ENCODE measurements at regions not wholly inside any gene's neighbourhood (a gene's known extent, or its start where the extent isn't known, plus 50 kb on each side); places are given as distances from the start of the nearest gene placed in this dataset.

- Histone ChIP-seq H3K4me1 (ENCODE audit: control insufficient read depth in 1 of 2, low read depth in 2 of 2) (no peaks in the 10 kb centered on the region), H3K27ac (no peak overlapping the region), H3K4me3 (no peak overlapping the region), H3K9me3 (no peaks in the 10 kb centered on the region), H3K27me3 (replicated peaks; ENCODE audit: insufficient read depth) (no peaks in the 10 kb centered on the region), H3K36me3 (no peaks in the 10 kb centered on the region)
- DNase-seq (ENCODE audit: low spot score) (no peak), ATAC-seq (ENCODE audit: insufficient number of reproducible peaks, low FRiP score, low read depth) (no peak)
- TF ChIP-seq CTCF (IDR thresholded peaks at IDR 0.05): no peak
Measured at GRCh38 chr4:43560047-43560446, 667.5 kb downstream of the GRXCR1 start.

- no peak for TF ChIP-seq CTCF (IDR thresholded peaks at IDR 0.05)
- Histone ChIP-seq H3K36me3 (no peaks in the 10 kb centered on the region), H3K27ac (no peak overlapping the region), H3K4me1 (ENCODE audit: control insufficient read depth in 1 of 2, low read depth in 2 of 2) (no peaks in the 10 kb centered on the region), H3K4me3 (no peak overlapping the region), H3K9me3 (no peaks in the 10 kb centered on the region), H3K27me3 (replicated peaks; ENCODE audit: insufficient read depth) (no peaks in the 10 kb centered on the region)
- ATAC-seq (ENCODE audit: insufficient number of reproducible peaks, low FRiP score, low read depth) (no peak), DNase-seq (ENCODE audit: low spot score) (no peak)
Measured at GRCh38 chr4:43564107-43564506, 671.6 kb downstream of the GRXCR1 start.

- no peak for TF ChIP-seq CTCF (IDR thresholded peaks at IDR 0.05)
- no peaks in the 10 kb centered on the region for H3K27me3 ChIP-seq (replicated peaks; ENCODE audit: insufficient read depth)
- H3K27ac ChIP-seq: no peak overlapping the region
- no peaks in the 10 kb centered on the region for H3K36me3 ChIP-seq
- H3K9me3 ChIP-seq: no peaks in the 10 kb centered on the region
- DNase-seq (ENCODE audit: low spot score) (no peak), ATAC-seq (ENCODE audit: insufficient number of reproducible peaks, low FRiP score, low read depth) (no peak)
- H3K4me3 ChIP-seq: no peak overlapping the region
- H3K4me1 ChIP-seq (ENCODE audit: control insufficient read depth in 1 of 2, low read depth in 2 of 2): no peaks in the 10 kb centered on the region
Measured at GRCh38 chr4:43564591-43564990, 672.1 kb downstream of the GRXCR1 start.

GRCh38 chr4:43567644-43568043, 675.1 kb downstream of the GRXCR1 start:
- H3K4me3 ChIP-seq: no peak overlapping the region
- TF ChIP-seq CTCF (IDR thresholded peaks at IDR 0.05): no peak
- DNase-seq (ENCODE audit: low spot score): no peak
- ATAC-seq (ENCODE audit: insufficient number of reproducible peaks, low FRiP score, low read depth): no peak
- no peaks in the 10 kb centered on the region for H3K4me1 ChIP-seq (ENCODE audit: control insufficient read depth in 1 of 2, low read depth in 2 of 2)
- no peak overlapping the region for H3K27ac ChIP-seq
- H3K27me3 ChIP-seq (replicated peaks; ENCODE audit: insufficient read depth): no peaks in the 10 kb centered on the region
- no peaks in the 10 kb centered on the region for H3K9me3 ChIP-seq
- no peaks in the 10 kb centered on the region for H3K36me3 ChIP-seq

GRCh38 chr4:43586813-43587212, 694.3 kb downstream of the GRXCR1 start:
- ATAC-seq (ENCODE audit: insufficient number of reproducible peaks, low FRiP score, low read depth): no peak
- Histone ChIP-seq H3K4me1 (ENCODE audit: control insufficient read depth in 1 of 2, low read depth in 2 of 2) (no peaks in the 10 kb centered on the region), H3K27me3 (replicated peaks; ENCODE audit: insufficient read depth) (no peaks in the 10 kb centered on the region), H3K9me3 (no peaks in the 10 kb centered on the region), H3K36me3 (no peaks in the 10 kb centered on the region), H3K27ac (no peak overlapping the region), H3K4me3 (no peak overlapping the region)
- no peak for TF ChIP-seq CTCF (IDR thresholded peaks at IDR 0.05)
- no peak for DNase-seq (ENCODE audit: low spot score)
